Thymus (tissue), 11 donors: ENCODE measurements at regions not wholly inside any gene's neighbourhood (a gene's known extent, or its start where the extent isn't known, plus 50 kb on each side); places are given as distances from the start of the nearest gene placed in this dataset.

Experiments
- DNase-seq, 9 donors: peaks; one replicate each; pipeline ENCODE4 v3.0.0-alpha.2; 2013; ENCODE audit warnings: low spot score in 9 of 9, low read depth in 6 of 9, missing footprints in 1 of 9
- H3K27ac ChIP-seq, 2 donors: one replicate each; pipeline ENCODE4 v1.5.1; 2013; ENCODE audit warnings: control low read depth in 1 of 2, low read depth in 1 of 2, low read length in 1 of 2, mild to moderate bottlenecking in 1 of 2, moderate library complexity in 1 of 2
- H3K27me3 ChIP-seq, 2 donors: one replicate each; pipeline ENCODE4 v1.5.1; 2013; ENCODE audit warnings: low read length in 1 of 2; ENCODE audit not compliant: control insufficient read depth in 2 of 2, insufficient read depth in 1 of 2
- H3K36me3 ChIP-seq, 2 donors: one replicate each; pipeline ENCODE4 v1.5.1; 2013; ENCODE audit warnings: low read length in 1 of 2, mild to moderate bottlenecking in 1 of 2, moderate library complexity in 1 of 2; ENCODE audit not compliant: control insufficient read depth in 2 of 2, insufficient read depth in 2 of 2
- H3K4me1 ChIP-seq, 2 donors: one replicate each; pipeline ENCODE4 v1.5.1; 2013; ENCODE audit warnings: low read length in 2 of 2; ENCODE audit not compliant: control insufficient read depth in 2 of 2, insufficient read depth in 2 of 2
- H3K4me3 ChIP-seq, 2 donors: one replicate each; pipeline ENCODE4 v1.5.1; 2013; ENCODE audit warnings: low read length in 2 of 2, control low read depth in 1 of 2, mild to moderate bottlenecking in 1 of 2
- H3K9me3 ChIP-seq, 2 donors: one replicate each; pipeline ENCODE4 v1.5.1; 2013; ENCODE audit warnings: low read length in 1 of 2, mild to moderate bottlenecking in 1 of 2; ENCODE audit not compliant: control insufficient read depth in 2 of 2, insufficient read depth in 1 of 2
- WGBS: extraction: QIAGEN DNeasy Blood & Tissue Kit; methylation state at CpG from one replicate; pipeline ENCODE4 v1.1.7; 2013; 5-methylcytosine and 5-hydroxymethylcytosine counted together
- donor health status: healthy.

DNA sequence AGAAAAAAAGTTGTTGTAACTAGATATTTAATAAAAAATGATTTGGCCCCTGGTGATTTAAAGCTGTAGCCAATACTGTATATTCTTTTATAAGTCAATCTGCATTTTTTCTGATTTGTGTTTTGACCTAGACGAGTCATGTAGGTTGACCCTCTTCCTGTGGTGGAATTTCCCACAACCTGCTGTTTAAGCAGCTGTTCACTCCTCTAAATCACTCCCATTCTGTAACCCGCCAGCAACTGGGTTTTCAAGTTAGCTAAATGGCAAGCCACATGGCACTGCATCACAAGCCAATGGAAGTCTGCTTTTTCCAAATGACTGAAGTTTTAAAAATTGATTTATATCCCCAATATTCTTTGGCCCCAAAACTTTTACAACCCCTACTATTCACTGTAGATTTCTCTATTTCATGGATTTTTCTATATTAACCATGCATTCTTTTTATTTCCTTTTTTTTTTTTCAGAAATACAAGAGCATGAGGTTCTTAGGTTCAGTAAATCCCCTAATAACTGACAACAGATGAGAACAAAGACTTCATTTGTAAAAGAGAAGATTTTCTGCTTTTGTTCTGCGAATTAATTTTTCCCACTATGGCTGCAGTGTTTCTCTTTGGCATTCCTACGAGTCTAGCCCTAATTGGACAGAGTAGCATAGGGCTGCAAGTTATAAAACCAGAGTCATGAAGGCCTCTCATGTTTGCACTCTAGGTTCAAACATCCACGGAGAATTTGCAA lies 184.5 kb upstream of the TLE4 start:
- Histone ChIP-seq H3K9me3 (no peaks in the 10 kb centered on the region), H3K36me3 (no peaks in the 10 kb centered on the region), H3K27me3 (no peaks in the 10 kb centered on the region), H3K4me3 (no peak overlapping the region), H3K27ac (no peak overlapping the region), H3K4me1 (no peaks in the 10 kb centered on the region)
- DNase-seq = no peak
- WGBS = 71% methylated on average over 5 of the region's 5 CpGs

DNA sequence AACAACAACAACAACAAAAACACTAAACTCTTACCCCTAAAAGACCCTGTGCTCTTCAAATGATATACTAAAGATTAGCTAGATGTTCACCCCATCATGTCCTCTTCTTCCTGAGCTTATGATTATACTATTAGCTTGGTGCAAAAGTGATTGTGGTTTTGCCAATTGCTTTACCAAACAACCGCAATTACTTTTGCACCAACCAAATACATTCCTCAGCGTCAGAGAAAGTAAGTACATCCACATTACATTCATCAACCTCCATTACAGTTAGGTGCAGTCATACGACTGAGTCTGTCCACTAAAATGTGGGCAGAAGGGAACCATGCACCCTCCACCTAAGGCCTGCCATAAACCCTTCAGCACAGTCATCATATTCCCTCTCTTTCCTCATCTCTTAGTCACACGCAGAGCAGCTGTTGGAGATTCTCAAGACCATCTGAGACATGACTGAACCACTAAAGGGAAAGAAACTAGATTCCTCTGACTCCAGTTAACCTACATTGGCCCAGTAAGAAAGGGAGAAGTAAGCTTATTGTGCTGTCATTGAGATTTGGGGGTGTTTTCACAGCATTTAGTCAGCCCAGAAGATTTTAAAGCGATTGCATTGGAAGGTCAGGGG lies 181.6 kb upstream of the TLE4 start:
- Histone ChIP-seq H3K9me3 (no peaks in the 10 kb centered on the region), H3K27me3 (no peaks in the 10 kb centered on the region), H3K27ac (no peak overlapping the region), H3K4me1 (no peaks in the 10 kb centered on the region), H3K4me3 (no peak overlapping the region), H3K36me3 (no peaks in the 10 kb centered on the region)
- DNase-seq = no peak
- 97% methylated on average over 5 of the region's 5 CpGs for WGBS

DNA sequence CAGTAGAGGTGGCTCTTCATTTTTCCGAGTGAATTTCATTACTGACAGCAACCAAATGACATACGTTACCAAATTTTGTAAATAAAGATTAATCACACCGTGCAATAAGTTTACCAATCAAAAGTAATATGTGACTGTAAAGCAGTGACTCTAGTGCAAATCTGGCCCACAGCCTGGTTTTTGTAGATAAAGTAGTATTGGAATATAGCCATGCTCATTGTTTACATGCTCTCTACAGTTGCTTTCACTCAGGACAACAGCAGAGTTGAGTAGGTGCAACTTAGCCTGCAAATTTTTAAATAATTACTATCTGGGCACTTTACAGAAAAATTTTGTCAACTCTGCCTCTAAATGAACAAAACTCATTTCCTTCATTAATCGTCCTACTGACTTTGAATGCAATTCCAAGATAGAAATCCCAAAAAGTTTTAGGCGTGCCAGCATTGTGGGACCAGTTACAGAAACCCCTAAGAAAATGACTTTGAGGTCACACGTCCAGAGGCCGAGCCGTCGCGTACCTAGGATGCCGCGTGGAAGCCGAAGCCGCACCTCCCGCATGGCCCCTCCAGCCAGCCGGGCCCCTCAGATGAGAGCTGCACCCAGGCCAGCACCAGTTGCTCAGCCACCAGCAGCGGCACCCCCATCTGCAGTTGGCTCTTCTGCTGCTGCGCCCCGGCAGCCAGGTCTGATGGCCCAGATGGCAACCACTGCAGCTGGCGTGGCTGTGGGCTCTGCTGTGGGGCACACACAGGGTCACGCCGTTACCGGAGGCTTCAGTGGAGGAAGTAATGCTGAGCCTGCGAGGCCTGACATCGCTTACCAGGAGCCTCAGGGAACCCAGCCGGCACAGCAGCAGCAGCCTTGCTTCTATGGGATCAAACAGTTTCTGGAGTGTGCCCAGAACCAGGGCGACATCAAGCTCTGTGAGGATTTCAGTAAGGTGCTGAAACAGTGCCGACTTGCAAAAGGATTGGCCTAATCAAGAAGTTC lies 180.7 kb upstream of the TLE4 start:
- no peak for DNase-seq
- Histone ChIP-seq H3K4me3 (no peak overlapping the region), H3K4me1 (no peaks in the 10 kb centered on the region), H3K9me3 (no peaks in the 10 kb centered on the region), H3K27me3 (no peaks in the 10 kb centered on the region), H3K36me3 (no peaks in the 10 kb centered on the region), H3K27ac (no peak overlapping the region)
- WGBS = 97% methylated on average over 28 of the region's 28 CpGs

DNA sequence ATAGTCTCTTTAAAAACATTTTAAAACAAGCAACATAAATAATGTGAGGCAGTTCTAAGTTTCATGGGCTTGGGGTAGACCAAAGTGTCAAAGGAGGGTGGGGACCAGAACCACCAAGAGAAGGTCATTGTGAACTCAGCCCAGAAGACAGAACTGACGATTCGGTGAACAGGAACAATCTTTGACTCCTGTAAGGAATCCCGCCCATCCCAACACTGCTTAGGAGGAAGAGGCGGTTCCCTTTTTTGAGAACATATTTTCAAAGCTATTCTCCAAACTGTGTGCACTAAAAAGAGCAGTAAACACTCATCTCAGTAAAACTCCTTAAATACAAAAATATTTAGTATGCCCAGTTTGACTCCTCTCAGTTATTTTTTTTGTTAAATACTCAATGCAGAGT lies 176.5 kb upstream of the TLE4 start:
- no peaks in the 10 kb centered on the region for H3K9me3 ChIP-seq
- no peak overlapping the region for H3K27ac ChIP-seq
- no peak for DNase-seq
- H3K27me3 ChIP-seq = no peaks in the 10 kb centered on the region
- no peaks in the 10 kb centered on the region for H3K36me3 ChIP-seq
- no peaks in the 10 kb centered on the region for H3K4me1 ChIP-seq
- no peak overlapping the region for H3K4me3 ChIP-seq
- 84% methylated on average over 4 of the region's 4 CpGs for WGBS

DNA sequence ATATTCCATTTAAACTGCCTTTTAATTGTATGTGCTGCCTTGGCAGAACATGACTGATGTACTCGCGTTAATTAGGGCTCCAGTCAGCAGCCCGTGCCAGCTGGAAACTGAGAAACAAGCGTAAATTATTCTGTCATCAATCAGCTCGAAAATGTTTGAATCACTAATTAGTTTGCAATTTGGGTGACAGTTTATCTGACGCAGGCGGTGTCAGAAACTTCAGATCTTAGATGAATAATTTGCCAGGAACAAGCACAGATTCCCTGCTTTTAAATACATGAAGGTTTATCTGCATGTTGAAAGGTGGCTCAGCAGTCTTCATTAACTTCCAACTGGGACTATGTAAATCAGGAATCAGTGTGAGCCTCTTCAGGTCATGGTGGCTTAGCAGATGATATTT lies 176.0 kb upstream of the TLE4 start:
- H3K27me3 ChIP-seq = no peaks in the 10 kb centered on the region
- DNase-seq = no peak
- no peak overlapping the region for H3K4me3 ChIP-seq
- H3K4me1 ChIP-seq = no peaks in the 10 kb centered on the region
- H3K9me3 ChIP-seq = no peaks in the 10 kb centered on the region
- no peaks in the 10 kb centered on the region for H3K36me3 ChIP-seq
- no peak overlapping the region for H3K27ac ChIP-seq
- WGBS = 93% methylated on average over 7 of the region's 7 CpGs

DNA sequence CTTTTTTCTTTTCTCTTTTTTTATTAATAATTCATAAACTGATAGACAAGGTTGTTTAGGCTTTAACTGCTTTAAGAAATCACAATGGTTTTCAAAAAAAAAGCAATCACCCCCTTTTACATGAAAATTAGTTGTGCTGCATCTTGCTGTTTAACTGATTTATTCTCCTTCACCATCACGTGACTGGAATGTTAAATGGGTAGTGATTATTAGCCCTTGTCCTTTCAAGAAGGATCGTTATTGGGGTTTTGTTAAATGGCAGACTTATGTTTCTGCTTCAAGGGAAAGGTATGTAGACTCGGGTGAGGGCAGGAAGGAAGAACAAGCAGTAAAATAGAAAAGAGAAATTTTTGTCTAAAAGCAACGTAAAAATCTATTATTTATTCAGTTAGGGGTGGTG lies 175.6 kb upstream of the TLE4 start:
- no peak overlapping the region for H3K27ac ChIP-seq
- no peaks in the 10 kb centered on the region for H3K9me3 ChIP-seq
- DNase-seq = no peak
- WGBS = 92% methylated on average over 4 of the region's 4 CpGs
- no peaks in the 10 kb centered on the region for H3K4me1 ChIP-seq
- no peaks in the 10 kb centered on the region for H3K27me3 ChIP-seq
- H3K36me3 ChIP-seq = no peaks in the 10 kb centered on the region
- no peak overlapping the region for H3K4me3 ChIP-seq

DNA sequence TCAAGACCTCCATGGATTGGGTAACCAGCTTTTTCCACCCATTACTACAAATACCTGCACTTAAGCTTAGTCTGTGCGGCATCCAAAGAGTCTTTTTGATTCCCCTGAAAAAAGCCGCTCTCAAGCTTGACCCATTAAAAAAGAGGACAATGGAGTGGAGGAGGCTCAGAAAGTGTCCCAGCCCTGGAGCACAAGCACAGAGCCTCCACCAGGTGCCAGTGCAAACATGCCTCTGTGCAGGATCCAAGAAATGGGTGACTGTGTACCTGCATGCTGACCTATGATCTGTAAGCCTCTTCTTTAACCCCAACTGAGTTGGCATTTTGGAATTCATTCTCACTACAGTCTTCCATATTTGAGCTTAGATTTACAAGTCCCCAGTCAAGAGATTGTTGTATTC lies 168.3 kb upstream of the TLE4 start:
- Histone ChIP-seq H3K27me3 (no peaks in the 10 kb centered on the region), H3K36me3 (no peaks in the 10 kb centered on the region), H3K4me1 (no peaks in the 10 kb centered on the region), H3K4me3 (no peak overlapping the region), H3K9me3 (no peaks in the 10 kb centered on the region), H3K27ac (no peak overlapping the region)
- WGBS = 98% methylated on average over 2 of the region's 2 CpGs
- peak in 1 of 9 donors; percentile 2 for DNase-seq

DNA sequence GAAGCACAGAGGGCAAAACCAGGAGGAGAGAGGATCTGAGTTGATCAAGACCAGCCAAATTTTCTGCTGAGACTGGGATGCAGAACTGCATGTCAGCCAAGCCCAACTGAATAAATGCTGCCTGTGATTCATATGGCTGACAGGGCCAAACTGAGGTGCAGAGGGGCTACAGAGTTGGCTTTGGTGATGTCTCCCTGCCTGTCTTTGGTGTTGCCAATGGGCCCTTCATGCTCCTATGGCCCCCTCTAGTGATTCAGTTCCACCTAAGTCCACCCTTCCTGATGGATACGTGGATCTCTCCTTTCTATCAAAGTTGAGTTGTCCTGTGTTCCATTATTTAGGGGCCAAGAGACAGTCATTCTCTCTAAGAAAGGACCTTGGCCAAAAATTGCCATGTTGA lies 163.6 kb upstream of the TLE4 start:
- Histone ChIP-seq H3K4me1 (no peaks in the 10 kb centered on the region), H3K27ac (no peak overlapping the region), H3K36me3 (no peaks in the 10 kb centered on the region), H3K9me3 (no peaks in the 10 kb centered on the region), H3K27me3 (no peaks in the 10 kb centered on the region), H3K4me3 (no peak overlapping the region)
- 92% methylated on average over 1 of the region's 1 CpG for WGBS
- DNase-seq = no peak

DNA sequence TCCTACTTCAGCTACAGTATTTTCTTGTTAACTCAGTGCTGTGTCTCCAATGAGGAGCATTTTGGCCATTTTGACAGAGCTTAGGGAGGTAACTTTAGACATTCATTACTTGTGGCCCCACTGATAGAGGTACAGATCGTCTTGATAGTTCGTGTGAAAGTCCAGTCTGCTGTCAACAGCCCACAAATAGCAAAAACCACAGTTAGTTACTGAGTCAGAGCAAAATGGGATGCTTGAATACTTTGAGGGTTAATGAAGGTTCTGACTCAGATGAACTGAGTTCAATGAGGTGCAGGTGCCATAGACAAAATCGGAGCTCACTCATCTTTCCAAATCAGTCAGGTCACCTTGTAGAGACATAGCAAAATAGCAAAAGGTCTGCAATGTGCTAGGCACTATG lies 163.1 kb upstream of the TLE4 start:
- H3K27me3 ChIP-seq = no peaks in the 10 kb centered on the region
- DNase-seq = no peak
- no peaks in the 10 kb centered on the region for H3K4me1 ChIP-seq
- no peak overlapping the region for H3K27ac ChIP-seq
- 80% methylated on average over 3 of the region's 3 CpGs for WGBS
- H3K36me3 ChIP-seq = no peaks in the 10 kb centered on the region
- no peaks in the 10 kb centered on the region for H3K9me3 ChIP-seq
- H3K4me3 ChIP-seq = no peak overlapping the region
